ENCODE measurements at regions not wholly inside any gene's neighbourhood (a gene's known extent, or its start where the extent isn't known, plus 50 kb on each side); places are given as distances from the start of the nearest gene placed in this dataset.

- Histone ChIP-seq H3K9me3 (no peaks in the 10 kb centered on the region), H3K36me3 (ENCODE audit: low read depth) (no peaks in the 10 kb centered on the region), H3K4me1 (ENCODE audit: low read depth) (no peaks in the 10 kb centered on the region), H3K4me3 (no peak overlapping the region)
- TF ChIP-seq, protein P1, sequence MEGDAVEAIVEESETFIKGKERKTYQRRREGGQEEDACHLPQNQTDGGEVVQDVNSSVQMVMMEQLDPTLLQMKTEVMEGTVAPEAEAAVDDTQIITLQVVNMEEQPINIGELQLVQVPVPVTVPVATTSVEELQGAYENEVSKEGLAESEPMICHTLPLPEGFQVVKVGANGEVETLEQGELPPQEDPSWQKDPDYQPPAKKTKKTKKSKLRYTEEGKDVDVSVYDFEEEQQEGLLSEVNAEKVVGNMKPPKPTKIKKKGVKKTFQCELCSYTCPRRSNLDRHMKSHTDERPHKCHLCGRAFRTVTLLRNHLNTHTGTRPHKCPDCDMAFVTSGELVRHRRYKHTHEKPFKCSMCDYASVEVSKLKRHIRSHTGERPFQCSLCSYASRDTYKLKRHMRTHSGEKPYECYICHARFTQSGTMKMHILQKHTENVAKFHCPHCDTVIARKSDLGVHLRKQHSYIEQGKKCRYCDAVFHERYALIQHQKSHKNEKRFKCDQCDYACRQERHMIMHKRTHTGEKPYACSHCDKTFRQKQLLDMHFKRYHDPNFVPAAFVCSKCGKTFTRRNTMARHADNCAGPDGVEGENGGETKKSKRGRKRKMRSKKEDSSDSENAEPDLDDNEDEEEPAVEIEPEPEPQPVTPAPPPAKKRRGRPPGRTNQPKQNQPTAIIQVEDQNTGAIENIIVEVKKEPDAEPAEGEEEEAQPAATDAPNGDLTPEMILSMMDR (IDR thresholded peaks at IDR 0.05) = no peak
- intact Hi-C loops (cut with DNase I, micrococcal nuclease) = no loop called here
- no peak for ATAC-seq
- no peak for DNase-seq
Measured at GRCh38 chr13:103437651-103438050, 371.4 kb upstream of the SLC10A2 start.

DNA sequence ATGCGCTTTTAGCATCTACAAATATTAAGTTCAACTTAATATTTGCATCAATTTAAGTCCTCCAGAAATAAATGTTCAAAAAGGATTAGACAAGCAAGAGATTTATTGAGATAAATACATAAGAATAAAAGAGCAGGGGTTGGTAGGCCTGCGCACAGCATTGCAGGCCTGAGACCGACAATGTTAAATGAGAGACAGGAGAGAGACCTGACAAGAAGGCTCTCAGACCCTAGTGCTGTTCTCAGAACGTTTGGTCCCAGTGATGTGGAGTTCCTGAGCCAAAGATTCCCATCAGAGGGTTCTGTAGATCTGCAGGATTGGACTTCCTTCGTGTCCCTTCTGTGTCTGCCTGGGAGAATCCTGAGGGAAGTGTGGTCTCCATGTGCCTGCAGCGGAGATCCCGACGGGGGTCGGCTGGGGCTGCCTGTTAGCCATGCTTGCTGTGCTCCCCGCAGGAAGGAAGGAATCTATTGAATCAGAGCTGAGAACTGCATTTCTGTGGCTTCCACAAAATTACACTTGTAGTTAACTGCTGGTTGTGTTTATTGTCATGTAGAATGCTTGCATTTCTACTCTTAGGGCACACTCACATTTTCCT is 369.9 kb upstream of the SLC10A2 start:
- DNase-seq (no peak), ATAC-seq (no peak)
- Histone ChIP-seq H3K36me3 (ENCODE audit: low read depth) (no peaks in the 10 kb centered on the region), H3K9me3 (no peaks in the 10 kb centered on the region), H3K4me1 (ENCODE audit: low read depth) (no peaks in the 10 kb centered on the region), H3K4me3 (no peak overlapping the region)
- TF ChIP-seq, protein P1 (IDR thresholded peaks at IDR 0.05) = no peak
- intact Hi-C loops (cut with DNase I, micrococcal nuclease) = no loop called here

- peak; percentile 40 for ATAC-seq
- no peak overlapping the region for H3K4me3 ChIP-seq
- no peaks in the 10 kb centered on the region for H3K36me3 ChIP-seq (ENCODE audit: low read depth)
- TF ChIP-seq, protein P1 (IDR thresholded peaks at IDR 0.05) = no peak
- peaks cover 5% of the 10 kb centered on the region for H3K9me3 ChIP-seq
- H3K4me1 ChIP-seq (ENCODE audit: low read depth) = no peaks in the 10 kb centered on the region
- intact Hi-C loops (cut with DNase I, micrococcal nuclease) = no loop called here
- no peak for DNase-seq
Measured at GRCh38 chr13:103431856-103432255, 365.6 kb upstream of the SLC10A2 start.

GRCh38 chr13:103430368-103430767 is 364.2 kb upstream of the SLC10A2 start:
- intact Hi-C loops (cut with DNase I, micrococcal nuclease) = no loop called here
- DNase-seq (no peak), ATAC-seq (peak; percentile 85)
- TF ChIP-seq, protein P1 (IDR thresholded peaks at IDR 0.05) = no peak
- Histone ChIP-seq H3K4me3 (no peak overlapping the region), H3K36me3 (ENCODE audit: low read depth) (no peaks in the 10 kb centered on the region), H3K4me1 (ENCODE audit: low read depth) (no peaks in the 10 kb centered on the region), H3K9me3 (peaks cover 5% of the 10 kb centered on the region)

DNA sequence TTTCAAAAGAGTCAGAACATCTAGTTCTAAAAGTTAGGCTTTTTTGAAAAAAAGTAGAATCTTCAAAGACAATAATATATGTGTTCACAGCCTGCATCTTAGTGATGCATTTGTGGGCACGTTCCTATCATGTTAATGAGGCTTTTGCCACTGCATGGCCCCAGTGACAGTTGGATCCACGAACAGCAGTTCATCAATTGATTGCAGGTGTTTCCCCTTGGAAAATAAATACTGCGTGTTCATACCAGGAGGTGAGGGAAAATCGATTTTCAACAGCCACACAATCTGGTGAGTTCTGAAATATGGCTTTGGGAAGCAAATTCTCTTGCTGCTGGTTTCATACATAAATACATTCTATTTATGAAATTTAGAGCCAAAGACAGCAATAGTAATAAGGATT is 343.8 kb upstream of the SLC10A2 start:
- TF ChIP-seq, protein P1 (IDR thresholded peaks at IDR 0.05) = no peak
- Histone ChIP-seq H3K36me3 (ENCODE audit: low read depth) (no peaks in the 10 kb centered on the region), H3K4me3 (no peak overlapping the region), H3K4me1 (ENCODE audit: low read depth) (no peaks in the 10 kb centered on the region), H3K9me3 (no peaks in the 10 kb centered on the region)
- intact Hi-C loops (cut with DNase I, micrococcal nuclease) = no loop called here
- no peak for DNase-seq
- ATAC-seq = no peak

GRCh38 chr13:103406967-103407366 is 340.8 kb upstream of the SLC10A2 start:
- intact Hi-C loops (cut with DNase I, micrococcal nuclease) = no loop called here
- Histone ChIP-seq H3K9me3 (no peaks in the 10 kb centered on the region), H3K4me1 (ENCODE audit: low read depth) (peaks cover 5% of the 10 kb centered on the region), H3K36me3 (ENCODE audit: low read depth) (no peaks in the 10 kb centered on the region), H3K4me3 (no peak overlapping the region)
- DNase-seq (no peak), ATAC-seq (no peak)
- TF ChIP-seq, protein P1 (IDR thresholded peaks at IDR 0.05) = no peak
